Chondrocyte (in vitro differentiated cells): ENCODE measurements at regions not wholly inside any gene's neighbourhood (a gene's known extent, or its start where the extent isn't known, plus 50 kb on each side); places are given as distances from the start of the nearest gene placed in this dataset.

ENCODE experiments used
- DNase-seq: peaks from one replicate; pipeline ENCODE4 v3.0.0; 2021; ENCODE audit warnings: mixed read lengths, low spot score
- H3K27ac Mint-ChIP-seq: one replicate; pipeline ENCODE4 v1.8.0; 2021; ENCODE audit warnings: mild to moderate bottlenecking, moderate library complexity, mixed read lengths; ENCODE audit not compliant: unreplicated experiment
- H3K27me3 Mint-ChIP-seq: 2 replicates; pipeline ENCODE4 v1.8.0; 2021; ENCODE audit warnings: low read depth, mixed read lengths
- H3K36me3 Mint-ChIP-seq: 2 replicates; pipeline ENCODE4 v1.8.0; 2021; ENCODE audit warnings: low read depth, mixed read lengths
- H3K4me1 Mint-ChIP-seq: 2 replicates; pipeline ENCODE4 v1.8.0; 2021; ENCODE audit warnings: low read depth, mild to moderate bottlenecking, mixed read lengths
- H3K4me3 Mint-ChIP-seq: one replicate; pipeline ENCODE4 v1.8.0; 2021; ENCODE audit warnings: mild to moderate bottlenecking, moderate library complexity, mixed read lengths; ENCODE audit not compliant: unreplicated experiment
- H3K9me3 Mint-ChIP-seq: 2 replicates; pipeline ENCODE4 v1.8.0; 2021; ENCODE audit warnings: low read depth, mixed read lengths
- TF ChIP-seq, protein P1 (sequence below): fragments of 200-600 bp; sonication (generic); IDR thresholded peaks from 2 replicates; pipeline ENCODE4 v1.5.0; 2021; ENCODE audit warnings: antibody characterized with exemption, mild to moderate bottlenecking, moderate library complexity

DNA sequence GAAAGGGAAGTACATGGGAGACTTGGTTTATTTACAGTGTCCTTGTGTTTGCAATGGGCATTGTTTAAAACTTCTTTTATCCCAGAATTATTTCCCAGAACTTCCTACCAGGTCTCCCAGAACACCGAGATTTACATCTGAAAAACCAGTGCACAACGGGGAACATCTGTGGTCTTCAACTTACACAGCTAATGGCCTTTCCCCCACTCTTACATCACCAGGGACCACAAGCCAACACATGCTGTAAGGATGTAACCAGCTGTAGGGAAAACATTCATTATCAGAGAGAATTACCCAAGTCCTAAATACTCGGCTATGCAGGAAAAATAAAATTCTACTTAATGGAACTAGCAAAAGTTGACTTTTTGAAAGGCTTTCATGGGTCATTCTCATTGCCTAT, 267.6 kb downstream of the DUSP6 start:
- no peak for DNase-seq

DNA sequence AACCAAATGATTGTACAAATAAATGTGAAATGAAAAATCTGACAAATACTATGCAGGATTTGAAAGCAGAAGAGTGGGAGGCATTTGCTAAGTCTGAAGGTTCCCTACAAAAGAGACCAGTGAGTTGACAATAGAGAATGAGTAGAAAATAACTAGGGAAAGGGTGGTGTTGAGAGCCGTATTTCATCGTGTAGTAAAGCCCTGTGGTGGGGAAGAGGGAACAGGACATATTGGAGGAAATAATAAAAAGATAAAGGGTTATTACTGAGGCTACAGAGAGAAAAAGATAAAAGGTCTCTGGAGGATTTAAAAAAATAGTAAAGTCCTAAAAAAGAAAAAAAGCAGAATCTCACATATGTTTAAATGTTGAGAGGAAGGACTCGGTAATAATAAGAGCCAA, 268.8 kb downstream of the DUSP6 start:
- no peak overlapping the region for H3K27ac Mint-ChIP-seq
- peaks cover 14% of the 10 kb centered on the region for H3K4me1 Mint-ChIP-seq
- H3K9me3 Mint-ChIP-seq: no peaks in the 10 kb centered on the region
- H3K27me3 Mint-ChIP-seq: no peaks in the 10 kb centered on the region
- TF ChIP-seq, protein P1, sequence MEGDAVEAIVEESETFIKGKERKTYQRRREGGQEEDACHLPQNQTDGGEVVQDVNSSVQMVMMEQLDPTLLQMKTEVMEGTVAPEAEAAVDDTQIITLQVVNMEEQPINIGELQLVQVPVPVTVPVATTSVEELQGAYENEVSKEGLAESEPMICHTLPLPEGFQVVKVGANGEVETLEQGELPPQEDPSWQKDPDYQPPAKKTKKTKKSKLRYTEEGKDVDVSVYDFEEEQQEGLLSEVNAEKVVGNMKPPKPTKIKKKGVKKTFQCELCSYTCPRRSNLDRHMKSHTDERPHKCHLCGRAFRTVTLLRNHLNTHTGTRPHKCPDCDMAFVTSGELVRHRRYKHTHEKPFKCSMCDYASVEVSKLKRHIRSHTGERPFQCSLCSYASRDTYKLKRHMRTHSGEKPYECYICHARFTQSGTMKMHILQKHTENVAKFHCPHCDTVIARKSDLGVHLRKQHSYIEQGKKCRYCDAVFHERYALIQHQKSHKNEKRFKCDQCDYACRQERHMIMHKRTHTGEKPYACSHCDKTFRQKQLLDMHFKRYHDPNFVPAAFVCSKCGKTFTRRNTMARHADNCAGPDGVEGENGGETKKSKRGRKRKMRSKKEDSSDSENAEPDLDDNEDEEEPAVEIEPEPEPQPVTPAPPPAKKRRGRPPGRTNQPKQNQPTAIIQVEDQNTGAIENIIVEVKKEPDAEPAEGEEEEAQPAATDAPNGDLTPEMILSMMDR: no peak
- DNase-seq: no peak
- H3K4me3 Mint-ChIP-seq: no peak overlapping the region
- H3K36me3 Mint-ChIP-seq: no peaks in the 10 kb centered on the region

More for the DNA sequence above, 267.6 kb downstream of the DUSP6 start:
- Mint-ChIP-seq H3K36me3 (no peaks in the 10 kb centered on the region), H3K4me3 (no peak overlapping the region), H3K27me3 (no peaks in the 10 kb centered on the region), H3K9me3 (no peaks in the 10 kb centered on the region), H3K27ac (no peak overlapping the region), H3K4me1 (peaks cover 14% of the 10 kb centered on the region)
- TF ChIP-seq, protein P1: no peak

DNA sequence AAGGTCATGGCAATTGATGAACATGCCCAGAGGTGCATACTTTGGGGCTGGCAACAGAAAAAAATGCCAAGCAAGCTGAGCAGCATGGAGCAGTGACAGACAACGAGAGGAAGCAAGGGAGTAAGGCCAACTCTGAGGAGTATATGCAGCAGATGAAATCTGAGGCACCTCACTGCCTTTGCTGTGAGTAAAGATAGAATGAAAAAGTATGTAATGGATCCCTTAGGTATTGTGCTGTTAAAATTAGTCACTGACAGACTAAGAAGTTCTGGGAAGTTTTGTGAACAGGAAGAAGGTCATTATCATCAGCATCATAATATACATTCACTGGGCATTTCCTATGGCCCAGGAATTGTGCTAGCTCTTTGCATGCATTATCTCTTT, 269.9 kb downstream of the DUSP6 start:
- H3K4me1 Mint-ChIP-seq: peaks cover 14% of the 10 kb centered on the region
- TF ChIP-seq, protein P1: no peak
- no peaks in the 10 kb centered on the region for H3K9me3 Mint-ChIP-seq
- no peak overlapping the region for H3K4me3 Mint-ChIP-seq
- H3K27me3 Mint-ChIP-seq: no peaks in the 10 kb centered on the region
- H3K27ac Mint-ChIP-seq: no peak overlapping the region
- H3K36me3 Mint-ChIP-seq: no peaks in the 10 kb centered on the region
- no peak for DNase-seq

DNA sequence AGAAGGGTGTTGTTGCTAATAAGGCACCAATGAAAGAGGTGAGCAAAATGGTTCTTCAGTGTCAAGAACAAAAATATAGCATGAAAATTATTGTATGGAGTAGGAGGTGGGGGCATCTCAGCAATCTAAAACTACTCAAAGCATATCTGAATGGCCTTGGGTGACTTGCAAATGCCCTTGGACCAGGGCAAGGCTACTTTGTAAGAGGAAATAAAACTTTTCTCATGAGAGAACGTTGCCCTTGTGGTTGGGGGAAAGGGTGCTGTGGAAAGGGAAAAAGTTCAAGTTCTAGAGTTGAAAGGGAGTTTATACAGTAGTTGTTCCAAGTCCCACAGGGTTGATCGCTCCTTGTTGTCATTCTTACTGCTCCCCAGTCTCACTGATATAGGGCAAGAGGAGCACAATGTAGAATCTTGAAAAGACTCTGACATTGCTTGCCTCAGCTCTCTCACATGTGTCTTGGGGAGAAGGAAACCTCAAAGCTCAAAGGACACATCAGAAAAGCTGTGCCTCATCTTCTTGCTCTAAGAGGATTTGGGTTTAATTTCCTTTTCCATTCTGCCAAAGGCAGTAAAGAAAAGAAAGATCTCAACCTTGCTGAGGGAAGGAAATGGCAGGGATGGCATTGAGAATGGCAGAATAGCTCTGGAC, 270.5 kb downstream of the DUSP6 start:
- Mint-ChIP-seq H3K4me3 (no peak overlapping the region), H3K9me3 (no peaks in the 10 kb centered on the region), H3K27ac (no peak overlapping the region), H3K36me3 (no peaks in the 10 kb centered on the region), H3K4me1 (peaks cover 14% of the 10 kb centered on the region), H3K27me3 (no peaks in the 10 kb centered on the region)
- DNase-seq: no peak
- TF ChIP-seq, protein P1: no peak

DNA sequence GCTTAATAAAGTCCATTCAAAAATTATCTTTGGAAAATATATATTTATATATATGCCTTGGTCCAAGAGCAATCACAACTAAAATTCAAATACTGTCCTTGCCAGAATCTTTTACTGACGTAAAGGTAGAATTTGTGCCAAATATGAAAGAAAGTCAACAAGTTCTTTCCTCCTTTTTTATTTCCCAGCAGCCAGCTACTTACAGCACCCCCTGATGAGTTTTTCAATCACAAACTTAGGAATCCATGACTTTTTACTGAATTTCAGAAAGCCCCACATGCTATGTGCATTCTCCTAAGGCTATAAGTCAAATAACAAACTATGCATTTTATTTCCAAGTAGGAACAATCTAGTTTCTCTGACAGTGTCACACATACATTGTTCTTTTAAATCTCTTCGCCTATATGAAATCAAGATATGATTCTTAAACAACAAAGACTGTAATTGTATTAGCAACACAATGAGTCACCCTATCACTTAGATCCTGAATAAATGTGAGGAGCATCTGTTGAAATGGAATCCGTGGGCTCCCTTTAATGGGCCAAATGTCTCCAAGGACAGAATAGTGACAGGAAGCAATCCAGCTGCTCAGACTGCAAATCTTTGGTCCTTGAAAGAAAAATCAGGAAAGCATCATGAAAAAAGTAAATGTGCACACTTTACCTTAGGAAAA, 271.4 kb downstream of the DUSP6 start:
- H3K27me3 Mint-ChIP-seq: no peaks in the 10 kb centered on the region
- H3K36me3 Mint-ChIP-seq: no peaks in the 10 kb centered on the region
- no peak overlapping the region for H3K4me3 Mint-ChIP-seq
- no peak overlapping the region for H3K27ac Mint-ChIP-seq
- no peaks in the 10 kb centered on the region for H3K9me3 Mint-ChIP-seq
- no peak for DNase-seq
- H3K4me1 Mint-ChIP-seq: peaks cover 19% of the 10 kb centered on the region
- TF ChIP-seq, protein P1: no peak
